HG03196 (cell line): ENCODE measurements at regions not wholly inside any gene's neighbourhood (a gene's known extent, or its start where the extent isn't known, plus 50 kb on each side); places are given as distances from the start of the nearest gene placed in this dataset.

Experiments used
- ATAC-seq: cut with Tn5 transposase; IDR thresholded peaks from one replicate; pipeline ENCODE4 v1.9.1; 2021; ENCODE audit not compliant: unreplicated experiment

DNA sequence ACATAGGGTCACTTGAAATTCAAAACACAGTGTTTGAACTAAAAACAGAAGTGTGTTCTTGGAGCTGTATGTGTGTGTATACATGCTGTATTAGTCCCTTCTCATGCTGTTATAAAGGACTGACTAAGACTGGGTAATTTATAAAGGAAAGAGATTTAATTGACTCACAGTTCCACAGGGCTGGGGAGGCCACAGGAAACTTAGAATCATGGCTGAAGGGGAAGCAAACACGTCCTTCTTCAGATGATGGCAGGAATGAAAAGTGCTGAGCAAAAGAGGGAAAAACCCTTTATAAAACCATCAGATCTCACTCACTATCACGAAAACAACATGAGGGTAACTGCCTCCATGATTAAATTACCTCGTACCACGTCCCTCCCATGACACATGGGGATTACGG lies 224.1 kb downstream of the BCAT1 start:
- no peak for ATAC-seq

GRCh38 chr12:24723759-24724158 lies 225.1 kb downstream of the BCAT1 start:
- ATAC-seq = no peak

DNA sequence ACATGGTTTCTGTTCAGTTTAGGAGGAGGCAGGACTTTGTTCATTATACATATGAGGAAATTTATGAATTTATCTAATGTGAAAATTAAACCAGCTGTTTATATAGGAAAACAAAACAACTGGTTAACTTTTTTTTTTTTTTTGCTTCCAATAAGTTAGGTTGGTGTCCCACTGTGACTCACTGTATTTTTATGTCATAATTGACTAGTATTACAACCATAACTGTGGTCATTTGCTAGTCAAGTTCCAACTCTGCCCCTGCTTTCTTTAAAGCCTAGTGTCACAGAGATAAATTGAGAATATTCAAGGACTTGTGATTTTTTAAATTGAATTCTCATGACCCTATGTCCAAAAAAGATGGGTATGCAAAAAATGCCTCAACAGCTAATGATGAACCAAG lies 227.7 kb downstream of the BCAT1 start:
- no peak for ATAC-seq

DNA sequence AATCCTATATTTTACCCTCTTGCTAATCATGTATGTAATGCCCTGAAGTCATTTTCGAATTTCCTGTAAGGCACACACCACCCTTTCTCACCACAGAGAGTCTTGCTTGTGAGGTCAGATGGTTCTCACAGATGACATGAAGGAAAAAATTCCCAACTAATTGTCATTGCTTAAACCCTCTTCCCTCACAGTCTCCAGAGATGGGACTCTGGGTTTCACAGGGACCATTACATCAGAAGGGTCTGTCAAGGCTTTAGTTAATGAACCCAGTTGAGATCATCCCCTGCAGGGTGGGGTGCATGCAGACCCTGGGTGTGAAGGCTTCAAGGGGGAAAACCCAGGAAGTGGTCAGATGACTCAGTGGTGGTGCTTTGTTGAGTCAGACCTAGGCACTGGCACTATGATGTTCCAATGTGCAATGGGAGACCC lies 229.6 kb downstream of the BCAT1 start:
- ATAC-seq = peak; percentile 95

GRCh38 chr12:24718617-24719016 lies 230.3 kb downstream of the BCAT1 start:
- no peak for ATAC-seq

GRCh38 chr12:24714237-24714636 lies 234.7 kb downstream of the BCAT1 start:
- no peak for ATAC-seq

DNA sequence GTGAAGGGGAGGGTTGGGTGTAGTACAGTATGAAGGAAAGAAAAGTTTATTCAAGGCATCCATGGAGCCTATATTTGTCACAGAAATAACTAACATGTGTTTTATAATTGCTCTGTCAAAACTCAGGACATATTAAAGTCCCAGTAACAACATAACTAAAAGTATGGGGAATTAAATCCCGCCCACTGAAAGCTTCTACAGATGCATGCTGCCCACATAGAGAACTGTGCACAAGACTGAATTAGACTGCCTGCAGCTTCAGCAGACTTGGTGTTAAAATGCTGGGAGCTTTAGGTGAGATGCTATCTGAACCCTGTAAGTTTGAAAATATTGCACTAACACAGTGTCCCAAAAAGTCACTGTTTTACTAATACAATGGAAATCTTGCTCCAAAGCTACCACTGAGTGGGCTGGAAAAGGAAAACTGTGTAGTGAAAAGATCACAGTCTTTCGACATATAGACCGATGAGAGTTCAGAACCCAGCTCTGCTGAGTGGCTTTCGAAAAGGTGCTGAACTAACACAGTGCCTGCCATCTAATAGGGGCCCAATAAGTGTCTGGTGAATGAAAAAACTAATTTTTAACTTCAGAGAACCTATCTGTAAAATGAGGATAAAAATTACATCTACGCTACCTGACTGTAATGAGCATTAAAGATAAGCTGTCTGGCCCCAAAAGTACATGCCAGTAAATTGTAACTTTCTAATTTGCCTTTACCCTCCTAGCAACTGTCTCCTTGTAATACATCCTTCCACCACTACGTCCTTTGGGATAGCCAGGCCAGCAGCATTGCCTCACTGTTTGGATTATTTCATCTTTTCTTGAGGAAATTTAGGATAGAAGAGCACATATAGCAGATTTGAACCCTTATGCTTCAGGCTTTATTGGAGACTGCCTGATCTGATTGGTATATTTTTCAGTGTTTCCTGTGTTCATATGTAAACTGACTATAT lies 237.6 kb downstream of the BCAT1 start:
- ATAC-seq = no peak

GRCh38 chr12:24709216-24709615 lies 239.7 kb downstream of the BCAT1 start:
- no peak for ATAC-seq

- no peak for ATAC-seq
These were observed 240.2 kb downstream of the BCAT1 start for GRCh38 chr12:24708718-24709117.

- no peak for ATAC-seq
These were observed 240.9 kb downstream of the BCAT1 start for GRCh38 chr12:24708043-24708442.

DNA sequence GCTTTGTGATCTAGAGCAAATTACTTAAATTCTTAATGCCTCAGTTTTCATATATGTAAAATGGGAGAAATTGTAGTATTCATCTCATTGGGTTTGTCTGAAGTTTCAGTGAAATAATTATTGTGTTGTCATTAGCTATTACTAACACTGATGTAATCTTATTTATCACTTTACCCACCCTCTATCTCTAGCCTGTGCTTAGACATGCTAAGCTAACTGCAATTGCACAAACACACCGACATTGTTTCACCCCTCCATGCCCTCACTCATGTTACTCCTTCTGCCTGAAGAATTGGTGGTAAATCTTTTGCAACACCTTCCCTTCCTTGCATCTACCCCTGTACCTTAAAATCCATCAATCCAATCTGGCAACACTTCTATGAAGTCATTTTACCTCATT lies 241.6 kb downstream of the BCAT1 start:
- no peak for ATAC-seq

- peak; percentile 99 for ATAC-seq
These were observed 243.1 kb downstream of the BCAT1 start for GRCh38 chr12:24705741-24706358.

DNA sequence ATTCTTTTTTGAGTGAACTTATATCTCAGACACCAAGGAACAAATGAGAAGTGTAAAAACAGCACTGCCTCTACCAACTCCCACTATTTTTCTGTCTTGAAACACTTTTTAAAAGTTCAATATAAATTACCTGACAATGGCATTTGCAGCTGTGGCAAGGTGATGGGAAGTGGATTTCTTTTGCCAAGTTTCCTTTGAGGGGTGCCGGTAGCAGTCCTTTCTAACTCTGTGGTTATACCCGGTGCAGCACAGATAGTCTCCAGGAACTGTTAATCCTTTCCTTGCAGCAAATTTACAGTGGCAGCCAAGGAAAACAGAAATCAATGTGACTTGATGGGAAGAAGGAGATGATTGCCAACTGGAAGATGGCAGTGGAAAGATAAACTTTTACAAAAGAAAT lies 243.7 kb downstream of the BCAT1 start:
- no peak for ATAC-seq

GRCh38 chr12:24701343-24701742 lies 247.6 kb downstream of the BCAT1 start:
- no peak for ATAC-seq

- ATAC-seq = no peak
These were observed 249.9 kb downstream of the BCAT1 start for GRCh38 chr12:24698972-24699371.

- ATAC-seq = no peak
These were observed 251.1 kb downstream of the BCAT1 start for GRCh38 chr12:24697769-24698168.

GRCh38 chr12:24697295-24697694 lies 251.6 kb downstream of the BCAT1 start:
- ATAC-seq = no peak

DNA sequence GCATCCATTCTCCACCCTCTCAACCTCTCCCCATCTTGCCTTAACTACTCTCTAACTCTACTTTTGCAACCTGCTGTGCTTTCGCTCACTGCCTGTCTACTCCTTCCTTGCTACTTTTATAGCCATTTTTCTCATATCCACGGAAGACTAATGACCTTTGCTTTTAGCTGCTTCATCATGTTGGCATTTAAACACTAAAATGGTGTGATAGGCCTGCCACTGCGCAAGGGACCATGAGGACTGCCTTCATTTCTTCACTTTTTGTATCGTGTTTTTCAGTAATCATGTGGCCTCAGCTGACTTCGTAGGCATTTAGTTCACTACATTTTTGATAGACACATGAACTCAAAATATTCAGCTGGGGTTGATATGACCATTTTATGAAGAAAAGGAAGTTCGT lies 252.1 kb downstream of the BCAT1 start:
- no peak for ATAC-seq

DNA sequence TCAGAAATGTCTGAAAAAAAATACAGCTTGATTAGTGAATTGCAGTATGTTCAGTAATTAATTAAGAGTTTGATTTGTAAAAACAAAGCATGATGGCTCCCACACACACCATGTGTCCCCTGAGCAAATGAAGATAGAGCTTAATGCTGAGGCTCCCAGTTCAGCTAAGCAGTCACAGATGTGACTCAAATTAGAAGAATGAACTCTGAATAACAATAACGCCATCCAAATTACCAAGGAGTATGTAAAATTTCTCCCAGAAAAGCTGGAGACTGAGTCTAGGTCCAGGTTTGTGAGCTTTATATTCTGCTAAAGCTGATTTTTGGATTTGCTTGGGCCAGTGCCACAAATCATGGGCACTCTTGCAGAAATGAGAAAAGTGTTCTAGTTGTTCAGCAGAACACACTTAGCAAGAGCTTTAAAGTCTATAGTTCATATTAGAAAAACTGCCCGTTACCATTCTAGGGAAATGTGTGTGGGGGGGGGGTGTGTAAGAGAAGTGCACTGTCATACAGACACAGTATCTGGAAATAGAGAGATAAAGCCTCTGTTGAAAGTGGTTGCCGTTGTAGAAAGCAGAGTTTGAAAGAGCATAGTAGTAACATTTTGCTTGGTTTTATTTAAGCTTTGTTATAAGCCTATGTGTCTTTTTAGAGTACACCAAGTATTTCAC lies 253.1 kb downstream of the BCAT1 start:
- ATAC-seq = no peak

DNA sequence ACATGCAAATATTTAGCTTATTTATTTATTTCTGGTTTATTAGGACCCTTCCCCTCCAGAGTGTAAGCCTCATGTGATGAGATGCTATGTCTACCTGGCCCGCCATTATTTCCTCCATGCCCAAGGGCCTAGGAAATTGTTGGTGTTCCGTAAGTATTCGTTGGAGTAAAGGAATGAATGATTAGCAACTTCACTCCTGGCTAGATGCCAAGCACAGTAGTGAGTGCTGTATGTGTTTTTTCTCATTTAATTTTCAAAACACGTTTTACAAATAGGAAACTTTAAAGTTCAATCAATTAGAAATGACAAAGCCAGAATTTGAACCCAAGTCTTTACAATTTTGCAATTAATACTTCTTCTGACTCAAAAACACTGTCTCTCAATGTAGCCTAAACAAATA lies 253.8 kb downstream of the BCAT1 start:
- no peak for ATAC-seq

DNA sequence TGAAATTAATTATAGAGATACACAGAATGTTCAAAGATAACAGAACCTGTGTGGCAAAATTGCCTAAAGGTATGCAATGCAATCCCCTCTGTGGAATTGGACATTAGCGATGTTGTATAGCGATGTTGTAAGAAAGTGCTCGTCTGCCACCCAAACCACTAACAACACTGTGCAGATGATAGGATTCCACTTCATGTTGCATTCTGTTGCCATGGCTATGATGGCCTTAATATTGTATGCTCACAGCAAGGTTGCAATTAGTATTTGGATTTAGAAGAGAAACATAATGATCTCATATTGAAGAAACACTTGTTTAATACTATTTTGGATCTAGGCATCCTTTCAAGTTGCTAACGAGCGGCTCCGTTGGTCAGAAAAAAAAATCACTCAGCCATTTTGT lies 260.3 kb downstream of the BCAT1 start:
- no peak for ATAC-seq

DNA sequence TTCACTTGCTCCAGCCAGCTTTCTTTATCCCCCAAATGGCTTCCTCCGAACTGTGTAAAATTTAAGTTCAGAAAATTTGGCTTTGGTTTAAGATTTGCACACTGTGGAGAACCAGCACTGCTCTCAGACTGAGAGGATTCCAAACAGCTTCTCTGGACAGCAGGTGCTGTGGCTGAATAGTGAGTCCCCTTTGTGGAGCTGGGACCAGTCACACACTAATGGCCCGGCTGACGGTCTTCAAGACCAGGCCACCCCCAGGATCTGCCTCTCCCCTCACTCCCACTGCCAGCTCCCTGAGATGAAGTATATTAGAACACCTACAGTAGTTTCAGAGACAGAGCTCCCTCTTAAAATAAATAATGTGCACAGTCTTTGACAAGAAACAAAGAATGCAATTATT lies 267.3 kb downstream of the BCAT1 start:
- no peak for ATAC-seq
